OCI-LY3 (cell line): ENCODE measurements at regions not wholly inside any gene's neighbourhood (a gene's known extent, or its start where the extent isn't known, plus 50 kb on each side); places are given as distances from the start of the nearest gene placed in this dataset.

Source experiments
- EZH2phosphoT487 ChIP-seq: fragments of 200-600 bp; shearing (Covaris generic); IDR thresholded peaks from 2 replicates; pipeline ENCODE4 v1.6.1; 2018; ENCODE audit warnings: antibody characterized with exemption, mixed run types, low read depth
- TF ChIP-seq, protein P1 (sequence below): fragments of 200-600, 300-600 bp; sonication (generic); IDR thresholded peaks from 2 replicates; pipeline ENCODE4 v1.5.1; 2014; ENCODE audit warnings: antibody characterized with exemption, low read length, low read depth

DNA sequence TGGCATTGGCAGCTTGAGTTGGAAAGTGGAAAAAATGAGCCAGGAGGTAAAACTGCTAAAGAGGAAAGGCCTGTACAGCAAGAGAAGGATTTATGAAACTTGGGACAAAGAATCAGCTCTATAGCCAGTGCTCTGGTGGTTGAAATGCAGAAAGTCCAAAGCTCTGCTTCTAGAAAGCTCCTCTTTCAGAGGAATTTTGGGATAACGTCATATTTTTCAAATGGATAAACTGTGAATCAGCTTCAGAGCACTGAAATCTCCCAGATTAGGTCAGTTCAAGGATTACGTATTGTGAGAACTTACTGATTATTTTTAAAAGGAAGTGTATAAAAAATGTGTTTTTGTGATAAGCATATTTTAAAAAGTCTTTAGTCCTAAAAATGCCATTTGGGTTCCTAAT is 203.1 kb upstream of the CNOT2 start:
- TF ChIP-seq, protein P1, sequence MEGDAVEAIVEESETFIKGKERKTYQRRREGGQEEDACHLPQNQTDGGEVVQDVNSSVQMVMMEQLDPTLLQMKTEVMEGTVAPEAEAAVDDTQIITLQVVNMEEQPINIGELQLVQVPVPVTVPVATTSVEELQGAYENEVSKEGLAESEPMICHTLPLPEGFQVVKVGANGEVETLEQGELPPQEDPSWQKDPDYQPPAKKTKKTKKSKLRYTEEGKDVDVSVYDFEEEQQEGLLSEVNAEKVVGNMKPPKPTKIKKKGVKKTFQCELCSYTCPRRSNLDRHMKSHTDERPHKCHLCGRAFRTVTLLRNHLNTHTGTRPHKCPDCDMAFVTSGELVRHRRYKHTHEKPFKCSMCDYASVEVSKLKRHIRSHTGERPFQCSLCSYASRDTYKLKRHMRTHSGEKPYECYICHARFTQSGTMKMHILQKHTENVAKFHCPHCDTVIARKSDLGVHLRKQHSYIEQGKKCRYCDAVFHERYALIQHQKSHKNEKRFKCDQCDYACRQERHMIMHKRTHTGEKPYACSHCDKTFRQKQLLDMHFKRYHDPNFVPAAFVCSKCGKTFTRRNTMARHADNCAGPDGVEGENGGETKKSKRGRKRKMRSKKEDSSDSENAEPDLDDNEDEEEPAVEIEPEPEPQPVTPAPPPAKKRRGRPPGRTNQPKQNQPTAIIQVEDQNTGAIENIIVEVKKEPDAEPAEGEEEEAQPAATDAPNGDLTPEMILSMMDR, result no peak
- TF ChIP-seq EZH2phosphoT487, result no peak
